HG03521 (cell line): ENCODE measurements at regions not wholly inside any gene's neighbourhood (a gene's known extent, or its start where the extent isn't known, plus 50 kb on each side); places are given as distances from the start of the nearest gene placed in this dataset.
"Not testable (repeated sequence)": the region's sequence is repeated elsewhere in the genome, so short reads cannot be mapped to it uniquely, and the experiment has no call there.

ENCODE experiments used
- ATAC-seq: cut with Tn5 transposase; IDR thresholded peaks from one replicate; pipeline ENCODE4 v1.9.1; 2021; ENCODE audit warnings: mild to moderate bottlenecking, moderate library complexity; ENCODE audit not compliant: unreplicated experiment

DNA sequence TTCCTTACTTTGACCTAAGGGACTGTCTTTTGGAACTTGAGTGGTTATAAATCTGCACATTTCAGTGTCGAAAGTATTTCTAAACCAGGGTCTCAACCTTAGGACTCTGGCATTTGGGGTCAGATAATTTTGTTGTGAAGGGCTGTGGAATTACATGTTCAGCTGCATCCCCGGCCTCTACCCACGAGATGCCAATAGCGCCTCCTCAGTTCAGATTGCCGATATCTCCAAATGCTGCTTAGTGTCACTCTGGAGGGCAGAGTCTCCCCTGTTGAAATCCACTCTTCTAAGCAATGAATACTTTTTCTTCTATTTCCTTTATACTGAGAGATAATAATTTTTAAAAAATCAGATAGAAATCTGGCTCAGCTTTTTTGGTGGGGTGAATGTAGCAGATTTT lies 379.4 kb upstream of the RGS6 start:
- no peak for ATAC-seq

DNA sequence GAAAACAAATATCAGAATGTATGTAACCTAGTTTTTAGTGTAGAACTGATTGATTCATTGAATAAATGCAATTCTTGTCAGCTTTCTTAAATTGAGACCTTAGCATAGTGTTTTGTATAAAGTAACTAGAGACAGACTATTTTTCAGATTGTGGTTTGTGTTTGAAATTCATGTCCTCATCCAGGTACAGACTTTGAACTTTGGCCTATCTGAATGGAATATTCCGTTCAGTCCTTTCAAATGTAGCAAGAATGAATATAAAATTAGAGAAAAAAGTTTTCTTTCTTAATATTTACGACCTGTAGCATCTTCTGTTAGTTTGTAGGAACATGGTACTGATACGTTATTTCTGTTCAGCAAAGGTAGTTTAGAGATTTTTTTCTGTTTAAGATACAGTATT lies 378.4 kb upstream of the RGS6 start:
- no peak for ATAC-seq

DNA sequence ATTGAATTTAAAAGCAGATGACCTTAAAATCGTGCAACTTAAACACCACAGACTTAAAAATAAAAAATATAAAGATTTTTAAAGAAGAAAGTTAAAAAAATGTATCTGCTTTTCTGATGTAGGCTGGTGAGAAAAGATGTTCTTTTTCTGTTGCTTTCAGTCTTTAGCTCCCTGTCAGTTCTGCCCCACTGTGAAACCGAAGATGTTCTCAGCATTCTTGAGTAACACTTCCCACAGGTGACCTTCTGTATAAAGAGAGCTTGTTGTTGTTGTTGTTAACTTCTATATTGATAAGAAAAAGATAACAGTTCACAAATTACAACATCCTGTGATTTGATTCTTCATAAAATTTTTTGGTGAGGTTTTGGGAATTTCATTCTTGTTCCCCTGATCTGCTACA lies 377.9 kb upstream of the RGS6 start:
- ATAC-seq: no peak

DNA sequence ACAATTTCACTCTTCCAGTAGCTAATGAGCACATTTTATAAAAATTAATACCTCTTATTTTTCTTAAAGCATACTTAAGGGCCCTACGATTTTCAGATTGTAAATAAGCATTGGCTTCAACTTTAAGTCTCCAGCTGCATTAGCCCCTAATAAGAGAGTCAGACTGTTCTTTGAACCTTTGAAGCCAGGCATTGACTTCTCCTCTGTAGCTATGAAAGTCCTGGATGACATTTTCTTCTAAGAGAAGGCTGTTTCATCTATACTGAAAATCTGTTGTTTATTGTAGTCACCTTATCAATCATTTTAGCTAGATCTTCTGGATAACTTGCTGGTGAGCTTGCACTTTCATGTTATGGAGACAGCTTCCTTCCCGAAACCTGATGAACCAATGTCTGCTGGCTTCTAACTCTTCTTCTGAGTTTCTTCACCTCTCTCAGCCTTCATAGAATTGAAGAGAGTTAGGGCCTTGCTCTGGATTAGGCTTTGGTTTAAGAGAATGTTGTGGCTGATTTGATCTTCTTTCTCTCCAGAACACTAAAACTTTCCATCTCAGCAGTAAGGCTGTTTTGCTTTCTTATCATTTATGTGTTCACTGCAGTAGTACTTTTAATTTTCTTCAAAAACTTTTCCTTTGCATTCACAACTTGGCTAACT lies 377.1 kb upstream of the RGS6 start:
- ATAC-seq: peak; percentile 14

DNA sequence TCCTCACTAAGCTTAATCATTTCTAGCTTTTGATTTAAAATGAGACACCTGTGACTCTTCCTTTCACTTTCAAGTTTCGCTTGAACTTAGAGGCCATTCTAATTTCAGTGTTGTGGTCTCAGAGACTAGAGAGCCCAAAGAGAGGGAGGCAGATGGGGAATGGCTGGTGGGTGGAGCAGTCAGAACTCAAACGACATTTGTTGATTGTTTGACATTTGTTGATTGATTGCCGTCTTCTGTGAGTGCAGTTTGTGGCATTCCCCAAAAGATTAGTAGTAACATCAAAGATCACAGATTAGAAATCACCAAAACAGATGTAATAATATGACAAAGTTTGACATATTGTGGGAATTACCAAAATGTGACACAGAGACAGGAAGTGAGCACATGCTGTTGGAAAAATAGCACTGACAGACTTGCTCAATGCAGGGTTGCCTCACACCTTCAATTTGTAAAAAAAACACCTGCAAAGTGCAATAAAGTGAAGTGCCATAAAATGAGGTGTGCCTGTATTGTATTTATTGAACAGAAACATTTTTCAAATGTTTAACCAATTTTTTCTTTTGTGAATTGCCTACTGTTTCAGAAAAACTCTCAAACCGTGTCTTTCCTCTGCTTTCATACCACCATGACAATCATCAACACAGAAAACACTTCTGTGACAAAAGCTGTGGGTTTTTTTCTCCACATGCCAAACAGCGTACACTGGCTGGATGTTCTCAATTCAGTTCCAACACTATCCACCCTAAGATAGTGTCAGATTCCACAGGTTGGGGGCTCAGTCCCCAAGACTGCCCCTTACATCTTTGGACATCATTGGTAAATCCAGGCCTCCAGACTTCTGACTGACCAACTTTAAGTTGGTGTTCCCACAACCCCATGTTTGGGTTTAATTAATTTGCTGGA lies 376.3 kb upstream of the RGS6 start:
- peak; percentile 88 for ATAC-seq

DNA sequence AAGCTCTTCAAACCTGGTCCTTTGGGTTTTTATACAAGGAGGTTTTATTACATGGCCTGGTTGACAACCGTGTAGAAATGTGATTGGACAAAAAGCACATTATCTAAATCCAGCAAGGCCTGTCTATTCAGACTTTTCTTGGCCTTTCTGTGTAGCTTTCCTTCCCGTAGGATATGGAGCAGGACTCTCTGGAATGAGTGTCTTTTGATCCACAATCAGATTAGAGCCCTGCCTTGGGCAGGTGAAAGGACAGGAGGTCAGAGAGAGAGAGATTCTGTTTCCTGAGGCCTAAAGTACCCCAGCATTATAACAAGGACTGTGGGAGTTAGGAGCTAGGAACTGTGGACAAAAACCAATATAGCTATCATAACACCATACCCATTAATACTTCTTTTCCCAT lies 375.5 kb upstream of the RGS6 start:
- ATAC-seq: no peak

DNA sequence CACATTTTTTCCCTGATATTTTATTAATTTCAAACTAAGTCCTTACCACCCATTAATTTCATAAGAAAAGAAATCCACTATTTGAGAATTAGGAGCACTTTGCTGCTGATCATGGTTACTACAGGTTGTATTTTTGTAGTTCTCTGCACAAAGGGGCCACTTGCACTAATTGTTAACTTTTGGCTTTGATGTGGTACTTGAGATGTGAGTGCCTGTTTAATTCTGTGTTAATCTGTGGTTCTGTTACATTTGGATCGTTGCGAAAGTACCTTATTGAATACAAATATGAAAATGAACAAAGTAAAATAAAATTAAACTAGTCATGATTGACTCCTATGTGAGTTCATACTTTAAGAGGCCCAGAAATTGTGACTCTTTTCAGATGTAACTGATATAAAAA lies 374.9 kb upstream of the RGS6 start:
- ATAC-seq: no peak

DNA sequence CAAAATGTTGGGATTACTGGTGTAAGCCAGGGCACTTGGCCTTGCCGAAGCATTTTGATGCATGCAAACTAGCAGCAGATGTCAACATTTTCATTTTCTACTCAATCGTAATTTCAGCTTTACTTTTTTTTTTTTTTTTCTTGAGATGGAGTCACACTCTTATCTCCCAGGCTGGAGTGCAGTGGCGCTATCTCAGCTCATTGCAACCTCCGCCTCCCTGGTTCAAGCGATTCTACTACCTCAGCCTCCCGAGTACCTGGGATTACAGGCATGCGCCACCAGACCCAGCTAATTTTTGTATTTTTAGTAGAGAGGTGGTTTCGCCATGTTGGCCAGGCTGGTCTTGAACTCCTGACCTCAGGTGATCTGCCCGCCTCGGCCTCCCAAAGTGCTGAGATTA lies 373.3 kb upstream of the RGS6 start:
- ATAC-seq: not testable (repeated sequence)

DNA sequence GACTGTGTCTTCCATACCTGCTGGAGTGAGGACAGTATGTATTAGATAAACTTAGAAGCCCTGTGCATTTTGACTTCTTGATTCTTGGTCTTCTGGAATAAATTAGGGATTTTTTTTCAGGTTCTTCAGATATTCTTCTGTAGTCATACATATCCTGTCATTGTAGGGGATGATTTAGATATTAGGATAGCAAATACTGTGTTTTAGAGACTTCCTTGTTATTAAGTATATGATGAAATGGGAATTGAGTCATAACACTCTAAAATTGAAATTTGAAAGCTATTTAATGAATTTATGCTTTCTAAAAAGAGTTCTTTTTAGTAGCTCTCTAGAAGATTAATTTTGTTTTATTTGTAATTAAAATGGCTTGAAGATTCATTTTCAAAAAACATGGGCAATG lies 371.5 kb upstream of the RGS6 start:
- ATAC-seq: no peak

DNA sequence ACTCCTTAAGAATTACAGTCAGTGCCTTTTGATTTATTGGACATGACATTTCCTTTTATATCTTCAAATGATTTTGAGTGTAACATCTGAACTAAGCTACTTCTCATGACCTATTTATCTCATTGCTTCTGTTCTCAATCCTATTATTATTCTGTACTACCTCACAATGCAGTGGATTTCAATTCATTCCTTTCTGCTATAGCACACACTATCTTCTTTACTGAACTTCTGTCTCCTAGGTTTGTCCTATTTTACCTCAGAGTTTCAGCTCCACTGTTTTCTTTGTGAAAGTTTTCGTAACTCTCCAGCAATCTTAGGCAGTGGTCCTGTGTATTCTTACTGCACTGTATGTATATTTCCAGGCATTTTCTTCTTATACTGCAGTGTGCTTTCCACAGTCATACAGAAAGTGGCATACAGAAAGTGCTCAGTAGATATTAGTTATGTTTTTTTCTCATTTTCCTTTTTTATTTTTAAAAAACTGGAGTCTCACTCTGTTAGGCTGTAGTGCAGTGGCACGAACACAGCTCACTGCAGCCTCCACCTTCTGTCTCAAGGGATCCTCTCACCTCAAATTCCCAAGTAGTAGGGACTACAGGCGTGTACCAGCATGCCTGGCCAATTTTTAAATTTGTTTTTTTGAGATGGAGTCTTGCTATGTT lies 368.6 kb upstream of the RGS6 start:
- ATAC-seq: no peak

DNA sequence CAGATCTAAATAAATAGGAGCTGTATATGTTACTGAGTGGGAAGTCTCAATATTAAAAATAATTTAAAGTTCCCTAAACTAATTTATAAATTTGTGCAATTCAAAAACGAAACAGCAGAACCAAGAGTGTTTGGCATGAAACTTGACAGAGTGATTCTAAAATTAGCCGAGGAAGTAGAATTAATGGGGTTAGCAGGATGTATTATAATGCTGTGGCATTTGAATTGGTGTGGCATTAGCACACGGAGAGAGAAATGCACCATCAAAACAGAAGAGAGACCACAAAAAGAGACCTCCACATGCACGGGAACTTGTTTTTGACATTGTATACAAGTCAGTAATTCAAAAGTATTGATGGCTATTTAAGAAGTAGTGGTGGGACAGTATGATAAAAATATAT lies 366.0 kb upstream of the RGS6 start:
- ATAC-seq: no peak

DNA sequence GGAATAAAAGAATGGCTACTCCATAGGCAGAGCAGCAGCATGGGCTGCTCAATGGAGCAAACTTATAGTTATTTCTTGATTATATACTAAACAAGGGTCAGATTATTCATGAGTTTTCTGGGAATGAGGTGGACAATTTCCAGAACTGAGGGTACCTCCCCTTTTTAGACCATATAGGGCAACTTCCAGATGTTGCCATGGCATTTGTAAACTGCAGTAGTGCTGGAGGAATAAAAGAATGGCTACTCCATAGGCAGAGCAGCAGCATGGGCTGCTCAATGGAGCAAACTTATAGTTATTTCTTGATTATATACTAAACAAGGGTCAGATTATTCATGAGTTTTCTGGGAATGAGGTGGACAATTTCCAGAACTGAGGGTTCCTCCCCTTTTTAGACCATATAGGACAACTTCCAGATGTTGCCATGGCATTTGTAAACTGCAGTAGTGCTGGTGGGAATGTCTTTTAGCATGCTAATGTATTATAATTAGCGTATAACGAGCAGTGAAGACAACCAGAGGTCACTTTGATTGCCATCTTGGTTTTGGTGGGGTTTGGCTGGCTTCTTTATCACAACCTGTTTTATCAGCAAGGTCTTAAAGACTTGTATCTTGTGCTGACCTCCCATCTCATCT lies 364.6 kb upstream of the RGS6 start:
- ATAC-seq: not testable (repeated sequence)

DNA sequence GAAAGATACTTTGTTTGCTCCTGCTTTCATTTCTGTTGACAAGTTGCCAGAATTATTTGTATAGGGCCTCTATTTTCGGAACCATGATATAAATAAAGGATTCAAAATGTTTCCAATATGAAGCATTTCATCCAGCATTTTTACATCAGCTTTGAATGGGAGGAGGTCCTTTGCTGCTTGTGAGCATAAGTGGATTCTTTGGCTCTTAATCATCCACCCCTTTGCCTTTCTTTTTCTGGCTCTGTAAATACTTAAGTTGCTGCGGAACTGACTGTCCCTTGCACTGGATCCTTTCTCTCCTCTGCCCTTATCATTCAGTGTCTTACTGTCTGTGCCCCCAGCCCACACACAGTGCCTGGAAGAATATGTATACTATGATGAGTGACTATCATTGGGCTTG lies 357.3 kb upstream of the RGS6 start:
- no peak for ATAC-seq

DNA sequence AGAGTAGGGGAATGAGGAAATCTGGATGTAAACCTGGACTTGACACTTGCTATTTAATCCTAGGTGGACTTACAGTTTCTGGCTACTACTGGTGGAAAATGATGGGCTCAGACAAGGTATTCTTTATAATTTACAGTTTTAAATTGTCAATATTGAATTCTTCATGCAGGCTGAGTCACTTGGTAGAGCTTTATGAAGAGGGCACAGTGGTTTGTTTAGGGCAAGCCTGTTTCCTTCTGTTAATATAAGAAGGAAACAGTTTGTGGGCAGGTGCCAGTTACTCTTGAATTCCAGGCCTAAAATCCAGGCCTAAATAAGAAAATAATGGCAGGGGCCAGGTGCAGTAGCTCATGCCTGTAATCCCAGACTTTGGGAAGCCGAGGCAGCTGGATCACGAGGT lies 355.8 kb upstream of the RGS6 start:
- no peak for ATAC-seq

DNA sequence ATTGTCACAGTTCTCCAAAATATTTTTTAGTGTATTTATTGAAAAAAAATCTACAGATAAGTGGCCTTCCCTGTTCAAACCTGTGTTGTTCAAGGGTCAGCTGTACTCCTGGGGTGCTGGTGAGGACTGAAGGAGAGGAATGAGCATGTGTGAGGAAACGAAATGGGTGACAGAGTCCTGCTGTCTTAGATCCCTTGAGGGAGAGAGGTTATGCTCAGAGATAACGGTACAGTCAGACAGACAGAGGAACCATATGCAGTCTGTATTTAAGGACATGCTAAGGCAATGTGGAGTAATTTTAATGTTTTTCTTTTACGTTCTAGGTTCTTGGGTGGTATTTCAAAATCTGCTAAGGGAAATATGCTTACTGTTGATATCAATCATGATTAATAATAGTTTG lies 352.9 kb upstream of the RGS6 start:
- no peak for ATAC-seq

DNA sequence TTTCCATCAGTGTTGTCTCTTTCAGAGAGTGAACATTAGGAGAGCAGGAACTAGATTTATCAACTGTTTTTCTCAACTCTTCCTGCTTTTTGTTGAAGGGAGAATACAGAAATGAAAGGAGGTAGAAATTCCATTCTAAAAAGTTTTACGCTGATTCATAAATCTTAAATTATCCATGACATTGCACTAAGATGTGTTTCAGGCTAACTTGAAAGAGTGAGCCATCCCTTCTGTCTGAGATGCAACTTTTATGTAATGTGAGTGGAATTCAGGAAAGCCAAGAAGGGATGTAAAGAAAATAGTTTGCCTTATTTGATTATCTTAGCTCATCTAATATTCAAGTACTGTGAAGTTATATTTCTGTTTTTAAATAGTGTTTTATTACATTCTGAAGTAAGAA lies 349.5 kb upstream of the RGS6 start:
- ATAC-seq: no peak

DNA sequence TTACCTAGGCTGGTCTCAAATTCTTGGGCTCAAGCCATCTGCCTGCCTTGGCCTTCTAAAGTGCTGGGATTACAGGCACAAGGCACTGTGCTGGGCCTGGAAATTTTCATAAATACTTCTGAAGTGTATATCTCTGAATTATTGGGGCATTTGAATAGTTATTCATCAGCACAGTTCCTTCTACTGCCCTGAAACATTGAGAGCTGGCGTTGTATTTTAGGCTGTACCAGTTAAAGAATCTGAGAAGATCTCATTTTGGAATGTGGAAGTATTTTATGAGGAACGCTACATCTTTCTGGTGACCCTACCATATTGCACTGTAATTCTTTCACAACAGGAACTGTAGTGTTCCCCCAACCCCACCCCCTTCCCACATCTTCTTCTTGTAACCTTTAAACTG lies 349.0 kb upstream of the RGS6 start:
- ATAC-seq: no peak

DNA sequence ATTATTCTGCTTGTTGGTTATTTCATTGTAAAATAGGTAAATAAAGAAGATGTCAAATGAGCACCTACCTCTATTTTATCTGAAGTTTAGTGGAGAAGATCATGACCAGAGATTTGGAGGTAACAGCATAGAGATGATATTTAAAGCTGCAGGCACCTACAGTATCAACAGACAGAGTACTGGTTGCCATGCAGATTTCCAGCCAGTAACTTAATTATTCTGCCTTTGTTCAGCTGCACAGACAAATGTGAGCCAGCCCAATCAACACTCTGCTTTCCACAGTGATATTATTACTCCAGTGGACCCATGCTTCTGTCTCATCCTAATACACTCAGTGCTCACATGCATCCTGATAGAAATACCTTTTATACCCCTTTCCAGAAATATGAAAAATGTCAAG lies 348.5 kb upstream of the RGS6 start:
- ATAC-seq: no peak

DNA sequence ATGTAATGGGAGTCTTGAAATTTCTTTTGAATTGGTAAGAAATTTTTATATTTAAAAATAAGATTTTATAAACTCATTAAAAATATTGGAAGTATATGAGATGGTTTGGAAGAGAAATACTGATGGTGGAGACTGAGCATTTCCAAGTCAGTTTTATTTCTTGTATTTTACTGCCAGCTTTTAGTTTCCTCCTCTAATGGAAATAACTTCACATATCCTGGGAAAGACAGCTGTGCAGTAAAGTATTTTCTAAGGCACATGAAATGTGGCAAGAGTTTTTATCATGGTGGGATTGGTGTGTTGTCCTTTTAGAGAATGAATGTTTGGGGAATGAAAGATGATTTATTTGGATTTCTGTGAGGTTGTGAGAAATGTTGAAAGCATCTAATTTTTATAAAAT lies 346.9 kb upstream of the RGS6 start:
- no peak for ATAC-seq

DNA sequence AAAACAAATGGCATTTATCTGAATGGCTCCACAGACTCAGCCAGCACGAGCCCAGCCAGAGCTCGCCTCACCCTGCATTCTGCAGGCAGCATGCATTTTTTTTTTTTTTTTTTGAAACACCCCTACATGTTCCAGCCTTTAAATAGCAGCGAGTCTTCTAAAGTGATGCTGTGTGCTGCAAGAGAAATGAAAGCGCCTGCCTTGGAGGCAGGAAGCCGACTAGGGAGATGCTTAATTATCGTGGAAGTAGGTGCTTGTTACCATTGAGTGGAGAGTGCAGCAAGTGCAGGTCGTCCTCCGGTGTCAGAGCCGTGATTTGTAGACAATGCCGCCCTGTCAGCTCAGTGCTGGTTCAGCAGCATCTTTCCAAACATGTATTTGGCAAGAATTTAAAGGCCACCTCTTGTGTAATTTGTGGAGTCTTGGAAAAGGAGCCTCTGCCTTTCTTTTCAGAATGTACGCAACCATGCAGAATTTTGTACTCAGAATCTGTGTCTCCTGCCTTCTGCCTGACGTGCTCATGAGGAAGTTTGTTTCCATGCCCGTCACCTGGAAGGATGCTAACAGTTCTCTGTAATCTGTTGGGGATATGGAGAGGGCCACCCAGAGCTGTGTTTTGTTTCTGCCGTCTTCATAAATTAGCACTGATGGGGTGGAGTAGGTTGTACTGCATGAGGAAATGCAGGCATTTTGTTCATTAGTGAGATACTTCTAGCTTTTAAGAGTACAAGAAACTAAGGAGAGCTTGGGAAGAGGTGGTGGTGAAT lies 345.9 kb upstream of the RGS6 start:
- ATAC-seq: no peak

DNA sequence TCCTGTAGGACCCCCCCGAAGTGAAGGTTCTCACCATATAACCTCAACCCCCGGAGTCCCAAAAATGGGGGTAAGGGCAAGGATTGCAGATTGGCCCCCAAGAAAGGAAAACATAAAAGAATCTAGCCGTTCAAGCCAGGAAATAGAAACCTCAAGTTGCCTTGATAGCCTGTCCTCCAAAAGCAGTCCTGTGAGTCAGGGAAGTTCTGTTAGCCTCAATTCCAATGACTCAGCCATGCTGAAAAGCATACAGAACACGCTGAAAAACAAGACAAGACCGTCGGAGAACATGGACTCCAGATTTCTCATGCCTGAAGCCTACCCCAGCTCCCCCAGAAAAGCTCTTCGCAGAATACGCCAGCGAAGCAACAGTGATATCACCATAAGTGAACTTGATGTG lies 344.2 kb upstream of the RGS6 start:
- no peak for ATAC-seq
